ENCODE measurements at regions not wholly inside any gene's neighbourhood (a gene's known extent, or its start where the extent isn't known, plus 50 kb on each side); places are given as distances from the start of the nearest gene placed in this dataset.

GRCh38 chrX:38991656-38992440 is 190.6 kb downstream of the MID1IP1 start:
- no peak overlapping the region for H3K4me3 ChIP-seq (ENCODE audit: low read depth, low read length)
- ChIA-PET CTCF (no interaction called here), POLR2A (no interaction called here)
- no peak for DNase-seq (ENCODE audit: low read depth, low spot score)
- TF ChIP-seq CTCF (IDR thresholded peaks at IDR 0.05; ENCODE audit: insufficient read depth, low read length, missing control alignments): no peak

- POLR2A ChIA-PET: no interaction called here
- no peak for DNase-seq (ENCODE audit: low read depth, low spot score)
- no peak for TF ChIP-seq CTCF (IDR thresholded peaks at IDR 0.05; ENCODE audit: insufficient read depth, low read length, missing control alignments)
- CTCF ChIA-PET: no interaction called here
- no peak overlapping the region for H3K4me3 ChIP-seq (ENCODE audit: low read depth, low read length)
Observed at GRCh38 chrX:38992441-38993096, 191.3 kb downstream of the MID1IP1 start.

GRCh38 chrX:38993500-38993899 is 192.2 kb downstream of the MID1IP1 start:
- CTCF ChIA-PET: interaction anchor here (0.6 kb wide), 1 partner anchor 115 kb away, joined by 3 read pairs; no protein-coding TSS in a partner anchor
- H3K4me3 ChIP-seq (ENCODE audit: low read depth, low read length): no peak overlapping the region
- no peak for DNase-seq (ENCODE audit: low read depth, low spot score)
- POLR2A ChIA-PET: no interaction called here
- TF ChIP-seq CTCF (IDR thresholded peaks at IDR 0.05; ENCODE audit: insufficient read depth, low read length, missing control alignments): no peak

GRCh38 chrX:38999099-38999498 is 197.8 kb downstream of the MID1IP1 start:
- DNase-seq (ENCODE audit: low read depth, low spot score): no peak
- ChIA-PET POLR2A (no interaction called here), CTCF (no interaction called here)
- H3K4me3 ChIP-seq (ENCODE audit: low read depth, low read length): no peak overlapping the region
- no peak for TF ChIP-seq CTCF (IDR thresholded peaks at IDR 0.05; ENCODE audit: insufficient read depth, low read length, missing control alignments)

GRCh38 chrX:38999967-39000745 is 198.9 kb downstream of the MID1IP1 start:
- no peak overlapping the region for H3K4me3 ChIP-seq (ENCODE audit: low read depth, low read length)
- ChIA-PET POLR2A (no interaction called here), CTCF (interaction anchor here (1.0 kb wide), 1 partner anchor 236 kb away, joined by 3 read pairs; no protein-coding TSS in a partner anchor)
- DNase-seq (ENCODE audit: low read depth, low spot score): no peak
- TF ChIP-seq CTCF (IDR thresholded peaks at IDR 0.05; ENCODE audit: insufficient read depth, low read length, missing control alignments): no peak

- H3K4me3 ChIP-seq (ENCODE audit: low read depth, low read length): no peak overlapping the region
- CTCF ChIA-PET: interaction anchor here (1.0 kb wide), 1 partner anchor 237 kb away, joined by 3 read pairs; no protein-coding TSS in a partner anchor
- DNase-seq (ENCODE audit: low read depth, low spot score): no peak
- no peak for TF ChIP-seq CTCF (IDR thresholded peaks at IDR 0.05; ENCODE audit: insufficient read depth, low read length, missing control alignments)
- POLR2A ChIA-PET: no interaction called here
Observed at GRCh38 chrX:39000802-39001201, 199.5 kb downstream of the MID1IP1 start.
